ENCODE measurements at regions not wholly inside any gene's neighbourhood (a gene's known extent, or its start where the extent isn't known, plus 50 kb on each side); places are given as distances from the start of the nearest gene placed in this dataset.

GRCh38 chr17:63094631-63095030 lies 128.6 kb downstream of the TANC2 start:
- Histone ChIP-seq H3K4me1 (no peaks in the 10 kb centered on the region), H3K27ac (no peak overlapping the region), H3K9me3 (replicated peaks) (0 out of 2 replicates have a peak, but pooled peaks cover 5% of the 10 kb centered on the region), H3K36me3 (peaks cover 4% of the 10 kb centered on the region), H3K27me3 (no peaks in the 10 kb centered on the region), H3K4me3 (no peak overlapping the region)
- DNase-seq, result no peak

GRCh38 chr17:63095459-63095858 lies 129.4 kb downstream of the TANC2 start:
- Histone ChIP-seq H3K27me3 (no peaks in the 10 kb centered on the region), H3K27ac (no peak overlapping the region), H3K4me3 (no peak overlapping the region), H3K9me3 (replicated peaks) (0 out of 2 replicates have a peak, but pooled peaks cover 2% of the 10 kb centered on the region), H3K36me3 (peaks cover 6% of the 10 kb centered on the region), H3K4me1 (no peaks in the 10 kb centered on the region)
- no peak for DNase-seq

GRCh38 chr17:63095879-63096278 lies 129.8 kb downstream of the TANC2 start:
- no peak overlapping the region for H3K27ac ChIP-seq

GRCh38 chr17:63096426-63096825 lies 130.4 kb downstream of the TANC2 start:
- DNase-seq, result no peak
- Histone ChIP-seq H3K9me3 (replicated peaks) (no peaks in the 10 kb centered on the region), H3K27me3 (no peaks in the 10 kb centered on the region), H3K36me3 (peaks cover 6% of the 10 kb centered on the region), H3K4me1 (no peaks in the 10 kb centered on the region), H3K27ac (no peak overlapping the region), H3K4me3 (no peak overlapping the region)

More at GRCh38 chr17:63095879-63096278, 129.8 kb downstream of the TANC2 start:
- Histone ChIP-seq H3K4me3 (no peak overlapping the region), H3K9me3 (replicated peaks) (no peaks in the 10 kb centered on the region), H3K36me3 (peaks cover 6% of the 10 kb centered on the region), H3K4me1 (no peaks in the 10 kb centered on the region), H3K27me3 (no peaks in the 10 kb centered on the region)
- DNase-seq, result no peak

- Histone ChIP-seq H3K9me3 (replicated peaks) (no peaks in the 10 kb centered on the region), H3K27me3 (no peaks in the 10 kb centered on the region), H3K36me3 (peaks cover 4% of the 10 kb centered on the region), H3K4me1 (no peaks in the 10 kb centered on the region), H3K4me3 (no peak overlapping the region), H3K27ac (no peak overlapping the region)
- DNase-seq, result no peak
Observed at GRCh38 chr17:63099425-63099824, 133.4 kb downstream of the TANC2 start.

GRCh38 chr17:63102034-63102433 lies 136.0 kb downstream of the TANC2 start:
- H3K27me3 ChIP-seq, result no peaks in the 10 kb centered on the region
- no peak for DNase-seq
- no peak overlapping the region for H3K4me3 ChIP-seq
- H3K27ac ChIP-seq, result no peak overlapping the region
- no peaks in the 10 kb centered on the region for H3K4me1 ChIP-seq
- H3K9me3 ChIP-seq (replicated peaks), result no peaks in the 10 kb centered on the region
- peaks cover 4% of the 10 kb centered on the region for H3K36me3 ChIP-seq

GRCh38 chr17:63106050-63106449 lies 140.0 kb downstream of the TANC2 start:
- no peak overlapping the region for H3K27ac ChIP-seq
- no peak for DNase-seq

GRCh38 chr17:63109661-63110060 lies 143.6 kb downstream of the TANC2 start:
- H3K9me3 ChIP-seq (replicated peaks), result no peaks in the 10 kb centered on the region
- no peak overlapping the region for H3K4me3 ChIP-seq
- DNase-seq, result no peak
- no peaks in the 10 kb centered on the region for H3K27me3 ChIP-seq
- H3K27ac ChIP-seq, result no peak overlapping the region
- H3K4me1 ChIP-seq, result no peaks in the 10 kb centered on the region
- H3K36me3 ChIP-seq, result no peaks in the 10 kb centered on the region

More at GRCh38 chr17:63106050-63106449, 140.0 kb downstream of the TANC2 start:
- H3K36me3 ChIP-seq, result no peaks in the 10 kb centered on the region
- H3K27me3 ChIP-seq, result no peaks in the 10 kb centered on the region
- H3K9me3 ChIP-seq (replicated peaks), result no peaks in the 10 kb centered on the region
- H3K4me3 ChIP-seq, result no peak overlapping the region
- H3K4me1 ChIP-seq, result no peaks in the 10 kb centered on the region

- H3K27me3 ChIP-seq, result no peaks in the 10 kb centered on the region
- no peaks in the 10 kb centered on the region for H3K36me3 ChIP-seq
- peak in 1 of 2 experiments; percentile 30 for DNase-seq
- no peaks in the 10 kb centered on the region for H3K4me1 ChIP-seq
- no peaks in the 10 kb centered on the region for H3K9me3 ChIP-seq (replicated peaks)
- H3K27ac ChIP-seq, result no peak overlapping the region
- no peak overlapping the region for H3K4me3 ChIP-seq
Observed at GRCh38 chr17:63113167-63113566, 147.1 kb downstream of the TANC2 start.

GRCh38 chr17:63116228-63116627 lies 150.2 kb downstream of the TANC2 start:
- Histone ChIP-seq H3K36me3 (no peaks in the 10 kb centered on the region), H3K4me3 (no peak overlapping the region), H3K27me3 (no peaks in the 10 kb centered on the region), H3K27ac (no peak overlapping the region), H3K9me3 (replicated peaks) (no peaks in the 10 kb centered on the region), H3K4me1 (peaks cover 4% of the 10 kb centered on the region; the same call in 1 of the 2 replicates)
- peak in 1 of 2 experiments; percentile 10 for DNase-seq

- Histone ChIP-seq H3K9me3 (replicated peaks) (no peaks in the 10 kb centered on the region), H3K27ac (no peak overlapping the region), H3K27me3 (no peaks in the 10 kb centered on the region), H3K4me3 (no peak overlapping the region), H3K36me3 (no peaks in the 10 kb centered on the region), H3K4me1 (peaks cover 4% of the 10 kb centered on the region; the same call in 1 of the 2 replicates)
- DNase-seq, result peak in 1 of 2 experiments; percentile 11
Observed at GRCh38 chr17:63116967-63117830, 151.2 kb downstream of the TANC2 start.

GRCh38 chr17:63120406-63120805 lies 154.4 kb downstream of the TANC2 start:
- Histone ChIP-seq H3K27me3 (no peaks in the 10 kb centered on the region), H3K9me3 (replicated peaks) (no peaks in the 10 kb centered on the region), H3K36me3 (no peaks in the 10 kb centered on the region), H3K4me1 (peaks cover 4% of the 10 kb centered on the region; the same call in 1 of the 2 replicates), H3K27ac (no peak overlapping the region), H3K4me3 (no peak overlapping the region)
- peak in 1 of 2 experiments; percentile 20 for DNase-seq

- H3K27ac ChIP-seq, result no peak overlapping the region
- H3K4me3 ChIP-seq, result no peak overlapping the region
- no peak for DNase-seq
- no peaks in the 10 kb centered on the region for H3K36me3 ChIP-seq
- no peaks in the 10 kb centered on the region for H3K9me3 ChIP-seq (replicated peaks)
- H3K27me3 ChIP-seq, result no peaks in the 10 kb centered on the region
- H3K4me1 ChIP-seq, result peaks cover 4% of the 10 kb centered on the region; the same call in 1 of the 2 replicates
Observed at GRCh38 chr17:63124536-63124935, 158.5 kb downstream of the TANC2 start.

- Histone ChIP-seq H3K27me3 (no peaks in the 10 kb centered on the region), H3K27ac (no peak overlapping the region)
Observed at GRCh38 chr17:63124958-63125357, 158.9 kb downstream of the TANC2 start.

GRCh38 chr17:63125987-63126386 lies 160.0 kb downstream of the TANC2 start:
- Histone ChIP-seq H3K9me3 (replicated peaks) (no peaks in the 10 kb centered on the region), H3K4me1 (no peaks in the 10 kb centered on the region), H3K27me3 (no peaks in the 10 kb centered on the region), H3K27ac (no peak overlapping the region), H3K36me3 (no peaks in the 10 kb centered on the region), H3K4me3 (no peak overlapping the region)
- no peak for DNase-seq

More at GRCh38 chr17:63124958-63125357, 158.9 kb downstream of the TANC2 start:
- no peak for DNase-seq
- H3K9me3 ChIP-seq (replicated peaks), result no peaks in the 10 kb centered on the region
- no peak overlapping the region for H3K4me3 ChIP-seq
- H3K4me1 ChIP-seq, result peaks cover 4% of the 10 kb centered on the region; the same call in 1 of the 2 replicates
- H3K36me3 ChIP-seq, result no peaks in the 10 kb centered on the region
